ACC112 (cell line): ENCODE measurements at regions not wholly inside any gene's neighbourhood (a gene's known extent, or its start where the extent isn't known, plus 50 kb on each side); places are given as distances from the start of the nearest gene placed in this dataset.

Experiments
- H2AFZ ChIP-seq: fragments of 200-600 bp; sonication (generic); one replicate; pipeline ENCODE4 v1.6.0; 2017; ENCODE audit warnings: antibody characterized with exemption, low read length; ENCODE audit not compliant: unreplicated experiment
- H3K27ac ChIP-seq: fragments of 200-600 bp; sonication (generic); 2 replicates; pipeline ENCODE4 v1.5.1; 2014; ENCODE audit warnings: low read depth, mild to moderate bottlenecking, antibody characterized with exemption, low read length, moderate library complexity
- H3K27me3 ChIP-seq: fragments of 200-600 bp; sonication (generic); 2 replicates; pipeline ENCODE4 v1.6.1; 2014; ENCODE audit warnings: mild to moderate bottlenecking, antibody characterized with exemption, low read length, moderate library complexity, mixed read lengths; ENCODE audit not compliant: insufficient read depth
- H3K36me3 ChIP-seq: fragments of 200-600 bp; sonication (generic); 2 replicates; pipeline ENCODE4 v1.6.1; 2016; ENCODE audit warnings: mild to moderate bottlenecking, antibody characterized with exemption, low read length, moderate library complexity, mixed read lengths; ENCODE audit not compliant: insufficient read depth
- H3K4me1 ChIP-seq: fragments of 200-600 bp; sonication (generic); one replicate; pipeline ENCODE4 v1.6.1; 2016; ENCODE audit warnings: low read length, mixed read lengths; ENCODE audit not compliant: insufficient read depth, unreplicated experiment, control insufficient read depth
- H3K4me3 ChIP-seq: fragments of 200-600 bp; sonication (generic); 2 replicates; pipeline ENCODE4 v1.5.1; 2014; ENCODE audit warnings: mild to moderate bottlenecking, low read depth, low read length
- H3K79me2 ChIP-seq: fragments of 200-600 bp; sonication (generic); one replicate; pipeline ENCODE4 v1.6.0; 2016; ENCODE audit warnings: low read length; ENCODE audit not compliant: control insufficient read depth, unreplicated experiment, insufficient read depth

- Histone ChIP-seq H3K36me3 (no peaks in the 10 kb centered on the region), H3K79me2 (no peaks in the 10 kb centered on the region), H3K27ac (peak overlapping the region; percentile 44; the same call in 1 of the 2 replicates), H3K4me1 (peaks cover 13% of the 10 kb centered on the region), H3K27me3 (no peaks in the 10 kb centered on the region), H2AFZ (peak overlapping the region; percentile 39), H3K4me3 (peak overlapping the region; percentile 33; the same call in 1 of the 2 replicates)
Observed at GRCh38 chr4:106496061-106496460, 127.5 kb upstream of the GIMD1 start.

- Histone ChIP-seq H3K36me3 (no peaks in the 10 kb centered on the region), H3K27me3 (no peaks in the 10 kb centered on the region), H3K79me2 (no peaks in the 10 kb centered on the region), H3K4me1 (peaks cover 13% of the 10 kb centered on the region), H2AFZ (no peak overlapping the region), H3K4me3 (peak overlapping the region; percentile 33; the same call in 1 of the 2 replicates), H3K27ac (peak overlapping the region; percentile 44)
Observed at GRCh38 chr4:106495476-106495875, 126.9 kb upstream of the GIMD1 start.

- H2AFZ ChIP-seq = no peak overlapping the region
- H3K79me2 ChIP-seq = no peaks in the 10 kb centered on the region
- H3K36me3 ChIP-seq = no peaks in the 10 kb centered on the region
- H3K27me3 ChIP-seq = no peaks in the 10 kb centered on the region
- H3K27ac ChIP-seq = peak overlapping the region; percentile 44
- H3K4me1 ChIP-seq = peaks cover 13% of the 10 kb centered on the region
- no peak overlapping the region for H3K4me3 ChIP-seq
Observed at GRCh38 chr4:106494066-106494465, 125.5 kb upstream of the GIMD1 start.

GRCh38 chr4:106493086-106493485 is 124.5 kb upstream of the GIMD1 start:
- no peak overlapping the region for H3K4me3 ChIP-seq
- no peaks in the 10 kb centered on the region for H3K36me3 ChIP-seq
- no peaks in the 10 kb centered on the region for H3K79me2 ChIP-seq
- no peaks in the 10 kb centered on the region for H3K27me3 ChIP-seq
- H3K27ac ChIP-seq = no peak overlapping the region
- peaks cover 13% of the 10 kb centered on the region for H3K4me1 ChIP-seq
- H2AFZ ChIP-seq = no peak overlapping the region

- Histone ChIP-seq H3K27me3 (no peaks in the 10 kb centered on the region), H3K4me1 (no peaks in the 10 kb centered on the region), H3K27ac (no peak overlapping the region), H3K36me3 (no peaks in the 10 kb centered on the region), H2AFZ (no peak overlapping the region), H3K4me3 (no peak overlapping the region), H3K79me2 (no peaks in the 10 kb centered on the region)
Observed at GRCh38 chr4:106486533-106486932, 118.0 kb upstream of the GIMD1 start.

GRCh38 chr4:106481801-106482200 is 113.2 kb upstream of the GIMD1 start:
- Histone ChIP-seq H2AFZ (no peak overlapping the region), H3K27ac (no peak overlapping the region), H3K27me3 (no peaks in the 10 kb centered on the region), H3K79me2 (no peaks in the 10 kb centered on the region), H3K36me3 (no peaks in the 10 kb centered on the region), H3K4me1 (no peaks in the 10 kb centered on the region), H3K4me3 (no peak overlapping the region)

GRCh38 chr4:106478152-106478551 is 109.6 kb upstream of the GIMD1 start:
- H3K4me3 ChIP-seq = no peak overlapping the region
- no peak overlapping the region for H3K27ac ChIP-seq
- H3K79me2 ChIP-seq = no peaks in the 10 kb centered on the region
- H3K27me3 ChIP-seq = no peaks in the 10 kb centered on the region
- no peak overlapping the region for H2AFZ ChIP-seq
- no peaks in the 10 kb centered on the region for H3K36me3 ChIP-seq
- H3K4me1 ChIP-seq = no peaks in the 10 kb centered on the region

GRCh38 chr4:106476741-106477140 is 108.2 kb upstream of the GIMD1 start:
- Histone ChIP-seq H3K4me1 (no peaks in the 10 kb centered on the region), H2AFZ (peak overlapping the region; percentile 16), H3K4me3 (no peak overlapping the region), H3K36me3 (no peaks in the 10 kb centered on the region), H3K79me2 (no peaks in the 10 kb centered on the region), H3K27me3 (no peaks in the 10 kb centered on the region), H3K27ac (no peak overlapping the region)

- Histone ChIP-seq H3K27me3 (no peaks in the 10 kb centered on the region), H3K79me2 (no peaks in the 10 kb centered on the region), H3K27ac (no peak overlapping the region), H3K4me1 (no peaks in the 10 kb centered on the region), H3K36me3 (no peaks in the 10 kb centered on the region), H3K4me3 (no peak overlapping the region), H2AFZ (no peak overlapping the region)
Observed at GRCh38 chr4:106473515-106473914, 104.9 kb upstream of the GIMD1 start.

GRCh38 chr4:106471151-106471550 is 102.6 kb upstream of the GIMD1 start:
- H3K79me2 ChIP-seq = no peaks in the 10 kb centered on the region
- no peak overlapping the region for H3K4me3 ChIP-seq
- H2AFZ ChIP-seq = no peak overlapping the region
- no peak overlapping the region for H3K27ac ChIP-seq
- no peaks in the 10 kb centered on the region for H3K36me3 ChIP-seq
- no peaks in the 10 kb centered on the region for H3K4me1 ChIP-seq
- no peaks in the 10 kb centered on the region for H3K27me3 ChIP-seq

GRCh38 chr4:106463622-106464021 is 95.0 kb upstream of the GIMD1 start:
- Histone ChIP-seq H3K27ac (no peak overlapping the region), H3K27me3 (no peaks in the 10 kb centered on the region), H3K36me3 (no peaks in the 10 kb centered on the region), H3K4me1 (no peaks in the 10 kb centered on the region), H3K79me2 (no peaks in the 10 kb centered on the region), H2AFZ (no peak overlapping the region), H3K4me3 (no peak overlapping the region)
